HepG2 (cell line): ENCODE measurements at regions not wholly inside any gene's neighbourhood (a gene's known extent, or its start where the extent isn't known, plus 50 kb on each side); places are given as distances from the start of the nearest gene placed in this dataset.

Source experiments
- CTCF ChIP-seq: sonication (generic); formaldehyde crosslinking; IDR thresholded peaks from 2 replicates; pipeline ENCODE4 v1.5.0; 2020; ENCODE audit warnings: mild to moderate bottlenecking, missing genetic modification reagents, moderate library complexity
- MAZ ChIP-seq, 2 experiments: sonication (generic) in 1 of 2; formaldehyde crosslinking in 1 of 2; IDR thresholded peaks; 2 replicates each; pipeline versions ENCODE4 v1.5.0 to v1.6.1; 2012 to 2020; ENCODE audit warnings: low read depth in 2 of 2, mild to moderate bottlenecking in 2 of 2, borderline replicate concordance in 1 of 2, improper control_type of control experiment in 1 of 2, low read length in 1 of 2, missing genetic modification reagents in 1 of 2, moderate library complexity in 1 of 2
- MYC ChIP-seq: sonication (generic); formaldehyde crosslinking; IDR thresholded peaks from 2 replicates; pipeline ENCODE4 v1.9.0; 2021; ENCODE audit warnings: missing genetic modification reagents, borderline replicate concordance
- SIN3A ChIP-seq: IDR thresholded peaks from 2 replicates; pipeline ENCODE4 v1.6.1; 2011; ENCODE audit warnings: low read depth, mild to moderate bottlenecking, control low read depth, low read length, borderline replicate concordance
- SMARCE1 ChIP-seq: fragments of 450-650 bp; IDR thresholded peaks from 2 replicates; pipeline ENCODE4 v1.6.1; 2017; ENCODE audit warnings: borderline replicate concordance
- ZNF3 ChIP-seq: IDR thresholded peaks from 2 replicates; pipeline ENCODE4 v1.7.0; 2017; ENCODE audit warnings: inconsistent platforms
- ZNF333 ChIP-seq: sonication (generic); formaldehyde crosslinking; IDR thresholded peaks from 2 replicates; pipeline ENCODE4 v1.4.0; 2020; ENCODE audit warnings: mild to moderate bottlenecking, missing genetic modification reagents, borderline replicate concordance
- TF ChIP-seq, protein P1 (sequence below): sonication (generic); formaldehyde crosslinking; IDR thresholded peaks from 2 replicates; pipeline ENCODE4 v1.5.1; 2020; ENCODE audit warnings: missing genetic modification reagents, mild to moderate bottlenecking, borderline replicate concordance
- TF ChIP-seq, protein P2 (sequence below), 2 experiments: sonication (generic) in 1 of 2; formaldehyde crosslinking in 1 of 2; IDR thresholded peaks; 2 replicates each; pipeline versions ENCODE4 v1.5.1 to v1.6.1; 2011 to 2020; ENCODE audit warnings: borderline replicate concordance in 1 of 2, low read depth in 1 of 2, low read length in 1 of 2, mild to moderate bottlenecking in 1 of 2, missing genetic modification reagents in 1 of 2, moderate library complexity in 1 of 2

DNA sequence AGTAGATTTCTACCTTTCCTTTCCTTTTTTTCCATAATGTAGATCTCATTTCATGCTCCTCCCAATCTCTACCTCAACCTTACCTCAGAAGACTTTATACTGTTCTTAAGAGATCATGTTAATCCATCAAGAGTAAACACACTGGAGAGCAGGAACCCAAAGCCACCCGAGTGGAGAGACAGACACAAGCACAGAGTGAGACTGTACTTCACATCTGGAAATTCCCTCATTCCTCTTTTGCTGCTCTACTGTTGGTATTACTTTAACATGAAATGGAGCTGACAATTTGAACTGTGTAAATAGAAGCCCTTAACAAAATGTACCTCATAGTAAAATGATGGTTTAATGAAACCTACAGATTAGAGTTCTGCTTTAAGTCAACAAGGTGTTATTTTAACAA is 105.7 kb upstream of the RASGEF1B start:
- TF ChIP-seq CTCF (CRISPR knock-in tag) (no peak), MYC (CRISPR knock-in tag) (no peak), SIN3A (no peak), ZNF3 (no peak), ZNF333 (CRISPR knock-in tag) (no peak), SMARCE1 (no peak), MAZ (IDR thresholded peaks at IDR 0.05; ENCODE audit: borderline replicate concordance, low read depth, low read length) (no peak), MAZ (CRISPR knock-in tag; IDR thresholded peaks at IDR 0.05; ENCODE audit: low read depth) (no peak)
- TF ChIP-seq, protein P1, sequence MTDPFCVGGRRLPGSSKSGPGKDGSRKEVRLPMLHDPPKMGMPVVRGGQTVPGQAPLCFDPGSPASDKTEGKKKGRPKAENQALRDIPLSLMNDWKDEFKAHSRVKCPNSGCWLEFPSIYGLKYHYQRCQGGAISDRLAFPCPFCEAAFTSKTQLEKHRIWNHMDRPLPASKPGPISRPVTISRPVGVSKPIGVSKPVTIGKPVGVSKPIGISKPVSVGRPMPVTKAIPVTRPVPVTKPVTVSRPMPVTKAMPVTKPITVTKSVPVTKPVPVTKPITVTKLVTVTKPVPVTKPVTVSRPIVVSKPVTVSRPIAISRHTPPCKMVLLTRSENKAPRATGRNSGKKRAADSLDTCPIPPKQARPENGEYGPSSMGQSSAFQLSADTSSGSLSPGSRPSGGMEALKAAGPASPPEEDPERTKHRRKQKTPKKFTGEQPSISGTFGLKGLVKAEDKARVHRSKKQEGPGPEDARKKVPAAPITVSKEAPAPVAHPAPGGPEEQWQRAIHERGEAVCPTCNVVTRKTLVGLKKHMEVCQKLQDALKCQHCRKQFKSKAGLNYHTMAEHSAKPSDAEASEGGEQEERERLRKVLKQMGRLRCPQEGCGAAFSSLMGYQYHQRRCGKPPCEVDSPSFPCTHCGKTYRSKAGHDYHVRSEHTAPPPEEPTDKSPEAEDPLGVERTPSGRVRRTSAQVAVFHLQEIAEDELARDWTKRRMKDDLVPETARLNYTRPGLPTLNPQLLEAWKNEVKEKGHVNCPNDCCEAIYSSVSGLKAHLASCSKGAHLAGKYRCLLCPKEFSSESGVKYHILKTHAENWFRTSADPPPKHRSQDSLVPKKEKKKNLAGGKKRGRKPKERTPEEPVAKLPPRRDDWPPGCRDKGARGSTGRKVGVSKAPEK (CRISPR knock-in tag): no peak
- TF ChIP-seq, protein P2, sequence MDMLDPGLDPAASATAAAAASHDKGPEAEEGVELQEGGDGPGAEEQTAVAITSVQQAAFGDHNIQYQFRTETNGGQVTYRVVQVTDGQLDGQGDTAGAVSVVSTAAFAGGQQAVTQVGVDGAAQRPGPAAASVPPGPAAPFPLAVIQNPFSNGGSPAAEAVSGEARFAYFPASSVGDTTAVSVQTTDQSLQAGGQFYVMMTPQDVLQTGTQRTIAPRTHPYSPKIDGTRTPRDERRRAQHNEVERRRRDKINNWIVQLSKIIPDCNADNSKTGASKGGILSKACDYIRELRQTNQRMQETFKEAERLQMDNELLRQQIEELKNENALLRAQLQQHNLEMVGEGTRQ (IDR thresholded peaks at IDR 0.05; ENCODE audit: low read depth, low read length): no peak
- TF ChIP-seq, protein P2 (CRISPR knock-in tag; IDR thresholded peaks at IDR 0.05; ENCODE audit: borderline replicate concordance): no peak
